HepG2 (cell line): ENCODE measurements at regions not wholly inside any gene's neighbourhood (a gene's known extent, or its start where the extent isn't known, plus 50 kb on each side); places are given as distances from the start of the nearest gene placed in this dataset.

ENCODE experiments used
- ATAC-seq: fragments of 200-7000 bp; cut with Tn5 transposase; 3 replicates; pipeline ENCODE4 v1.9.1; 2020; ENCODE audit warnings: mild to moderate bottlenecking, moderate library complexity
- BruUV-seq: library from RNA; stranded (reverse); fragments of 400-500 nt; replicated peaks from 2 replicates; lab custom pipeline; 2021; lab: Mats Ljungman, UMichigan
- CTCF ChIA-PET: fragments of 300-600 bp; formaldehyde crosslinking; extraction: SDS; loops from one replicate; lab custom pipeline; 2021; ENCODE audit warnings: low total read pairs, inconsistent platforms, low intra/inter-chr PET ratio; lab: Yijun Ruan, JAX
- POLR2A ChIA-PET: fragments of 350-600 bp; sonication (Branson Sonifier 250); formaldehyde crosslinking; loops from one replicate; lab custom pipeline; 2020; ENCODE audit warnings: antibody characterized with exemption, inconsistent platforms; lab: Yijun Ruan, JAX
- DNase-seq: peaks from one replicate; pipeline ENCODE4 v3.0.0-alpha.2; 2015; ENCODE audit warnings: low spot score
- FAIRE-seq: peaks from 3 replicates; lab custom pipeline; 2011; peaks lifted over from hg19 to GRCh38; lab: Jason Lieb, UNC
- H2AFZ ChIP-seq: one replicate; pipeline ENCODE4 v1.6.1; 2011; ENCODE audit warnings: low read length, inconsistent platforms
- H3K27ac ChIP-seq: fragments of 300-600 bp; 3 replicates; pipeline ENCODE4 v1.8.0; 2011; ENCODE audit warnings: mixed run types, mild to moderate bottlenecking, mixed read lengths, low read length, inconsistent platforms; ENCODE audit not compliant: insufficient read depth; ENCODE audit errors: extremely low read length
- H3K27me3 ChIP-seq, 2 experiments: fragments of 200-600 bp in 1 of 2; 2 replicates in 1 of 2; 3 replicates in 1 of 2; pipeline versions ENCODE4 v1.6.0 to v1.8.0; 2011; ENCODE audit warnings: low read length in 2 of 2, mild to moderate bottlenecking in 2 of 2, moderate library complexity in 2 of 2, inconsistent platforms in 1 of 2; ENCODE audit not compliant: insufficient read depth in 2 of 2, control insufficient read depth in 1 of 2
- H3K36me3 ChIP-seq, 2 experiments: fragments of 200-600 bp in 1 of 2; replicated peaks in 1 of 2; 2 replicates in 1 of 2; 3 replicates in 1 of 2; pipeline versions ENCODE4 v1.5.1 to v1.8.0; 2011; ENCODE audit warnings: low read length in 2 of 2, inconsistent platforms in 1 of 2; ENCODE audit not compliant: insufficient read depth in 2 of 2, control insufficient read depth in 1 of 2
- H3K4me1 ChIP-seq: 2 replicates; pipeline ENCODE4 v1.5.1; 2012; ENCODE audit warnings: low read length, inconsistent platforms; ENCODE audit not compliant: insufficient read depth
- H3K4me2 ChIP-seq: 2 replicates; pipeline ENCODE4 v1.6.0; 2011; ENCODE audit warnings: low read depth, low read length, inconsistent platforms
- H3K4me3 ChIP-seq, 3 experiments: fragments of 200-600 bp in 1 of 3; sonication (generic), shearing (Covaris generic) in 1 of 3; replicated peaks in 1 of 3; 2 replicates each; pipeline ENCODE4 v1.5.1; 2011 to 2016; ENCODE audit warnings: low read length in 3 of 3, inconsistent platforms in 2 of 3, low read depth in 2 of 3, mild to moderate bottlenecking in 2 of 3, control low read depth in 1 of 3, mixed read lengths in 1 of 3; ENCODE audit not compliant: insufficient read depth in 1 of 3
- H3K79me2 ChIP-seq: one replicate; pipeline ENCODE4 v1.6.1; 2011; ENCODE audit warnings: low read length, inconsistent platforms; ENCODE audit not compliant: insufficient read depth
- H3K9ac ChIP-seq: 2 replicates; pipeline ENCODE4 v1.6.0; 2011; ENCODE audit warnings: mild to moderate bottlenecking, low read depth, low read length, inconsistent platforms; ENCODE audit not compliant: insufficient read depth
- H3K9me3 ChIP-seq: 2 replicates; pipeline ENCODE4 v1.5.1; 2012; ENCODE audit warnings: mild to moderate bottlenecking, low read length
- H4K20me1 ChIP-seq: 2 replicates; pipeline ENCODE4 v1.6.0; 2011; ENCODE audit warnings: inconsistent platforms, mild to moderate bottlenecking, low read length, moderate library complexity; ENCODE audit not compliant: insufficient read depth
- ATF7 ChIP-seq, 2 experiments: fragments of 450-650 bp in 1 of 2; sonication (generic) in 1 of 2; formaldehyde crosslinking in 1 of 2; IDR thresholded peaks; 2 replicates each; pipeline versions ENCODE4 v1.4.0 to v1.6.1; 2016 to 2020; ENCODE audit warnings: antibody characterized with exemption in 1 of 2, mild to moderate bottlenecking in 1 of 2, missing genetic modification reagents in 1 of 2
- CAMTA2 ChIP-seq: sonication (generic); formaldehyde crosslinking; IDR thresholded peaks from 2 replicates; pipeline ENCODE4 v1.4.0; 2020; ENCODE audit warnings: mild to moderate bottlenecking, missing genetic modification reagents, borderline replicate concordance
- HMGXB4 ChIP-seq, 2 experiments: sonication (generic) in 1 of 2; formaldehyde crosslinking in 1 of 2; IDR thresholded peaks; 2 replicates each; pipeline versions ENCODE4 v1.4.0 to v1.6.1; 2018 to 2020; ENCODE audit warnings: missing genetic modification reagents in 2 of 2, borderline replicate concordance in 1 of 2, low read depth in 1 of 2, mild to moderate bottlenecking in 1 of 2, missing biosample characterization in 1 of 2
- KLF11 ChIP-seq: IDR thresholded peaks from 2 replicates; pipeline ENCODE4 v1.6.1; 2016; ENCODE audit warnings: missing compliant biosample characterization
- NFRKB ChIP-seq: fragments of 450-650 bp; IDR thresholded peaks from 2 replicates; pipeline ENCODE4 v1.6.1; 2017
- NFYB ChIP-seq: sonication (generic); formaldehyde crosslinking; IDR thresholded peaks from 2 replicates; pipeline ENCODE4 v1.4.0; 2020; ENCODE audit warnings: missing genetic modification reagents
- SIX4 ChIP-seq: sonication (generic); formaldehyde crosslinking; IDR thresholded peaks from 2 replicates; pipeline ENCODE4 v1.4.0; 2020; ENCODE audit warnings: missing genetic modification reagents
- SOX5 ChIP-seq: IDR thresholded peaks from 2 replicates; pipeline ENCODE4 v1.6.1; 2016; ENCODE audit warnings: borderline replicate concordance
- SRSF9 ChIP-seq: fragments of 200-400 bp; formaldehyde crosslinking; IDR thresholded peaks from 2 replicates; pipeline ENCODE4 v1.6.1; 2018; ENCODE audit warnings: borderline replicate concordance, mild to moderate bottlenecking, low read depth, low read length; ENCODE audit not compliant: insufficient read depth, poor library complexity, severe bottlenecking
- ZFP91 ChIP-seq: sonication (generic); formaldehyde crosslinking; IDR thresholded peaks from 2 replicates; pipeline ENCODE4 v1.9.0; 2022; ENCODE audit warnings: missing genetic modification reagents, mild to moderate bottlenecking, borderline replicate concordance
- ZNF660 ChIP-seq: sonication (generic); formaldehyde crosslinking; IDR thresholded peaks from 2 replicates; pipeline ENCODE4 v1.5.1; 2020; ENCODE audit warnings: mild to moderate bottlenecking, low read depth, missing genetic modification reagents, borderline replicate concordance
- ZNF7 ChIP-seq: IDR thresholded peaks from 2 replicates; pipeline ENCODE4 v1.6.1; 2016; ENCODE audit warnings: missing biosample characterization, missing genetic modification reagents
- ZNF772 ChIP-seq: sonication (generic); formaldehyde crosslinking; IDR thresholded peaks from 2 replicates; pipeline ENCODE4 v1.5.0; 2020; ENCODE audit warnings: mild to moderate bottlenecking, missing genetic modification reagents
- ZNF776 ChIP-seq: sonication (generic); formaldehyde crosslinking; IDR thresholded peaks from 2 replicates; pipeline ENCODE4 v1.4.0; 2020; ENCODE audit warnings: mild to moderate bottlenecking, missing genetic modification reagents
- ZNF781 ChIP-seq: sonication (generic); formaldehyde crosslinking; IDR thresholded peaks from 2 replicates; pipeline ENCODE4 v1.5.1; 2020; ENCODE audit warnings: borderline replicate concordance, mild to moderate bottlenecking, missing genetic modification reagents; ENCODE audit errors: not compliant biosample characterization
- WGBS: methylation state at CpG from one replicate; pipeline ENCODE4 v1.1.6; 2017; ENCODE audit warnings: low lambda C conversion rate; 5-methylcytosine and 5-hydroxymethylcytosine counted together
- in situ Hi-C: cut with HindIII; loops from 2 replicates; pipeline ENCODE4 v1.10.0; 2017; ENCODE audit warnings: low pct_unique_long_range_greater_than_20kb; ENCODE audit not compliant: extremely low pct_ligation_motif_present
- intact Hi-C: fragments of 100-400 bp; cut with micrococcal nuclease; formaldehyde crosslinking; loops from one replicate; pipeline ENCODE4 v1.10.0; 2022; ENCODE audit not compliant: unreplicated experiment

GRCh38 chr10:113486531-113486930, 66.3 kb upstream of the HABP2 start:
- no peaks in the 10 kb centered on the region for H3K9me3 ChIP-seq
- H3K27ac ChIP-seq, result no peak overlapping the region
- no peak for FAIRE-seq
- 20% methylated on average over 4 of the region's 4 CpGs for WGBS
- BruUV-seq, result no TSS peak
- H2AFZ ChIP-seq, result no peak overlapping the region
- no peak overlapping the region for H3K9ac ChIP-seq
- in situ Hi-C loops, result no loop called here
- intact Hi-C loops, result no loop called here
- no peak overlapping the region for H3K4me3 ChIP-seq
- ChIA-PET CTCF (no interaction called here), POLR2A (no interaction called here)
- ATAC-seq, result no peak
- no peak for DNase-seq
- H3K79me2 ChIP-seq, result no peaks in the 10 kb centered on the region
- no peaks in the 10 kb centered on the region for H4K20me1 ChIP-seq
- no peaks in the 10 kb centered on the region for H3K4me1 ChIP-seq
- H3K27me3 ChIP-seq, result no peaks in the 10 kb centered on the region
- no peak for TF ChIP-seq SOX5 (CRISPR knock-in tag)
- TF ChIP-seq ZNF7 (CRISPR knock-in tag), result peak; percentile 63; the same call in 1 of the 2 replicates
- TF ChIP-seq ZNF660 (CRISPR knock-in tag), result no peak
- H3K4me2 ChIP-seq, result no peak overlapping the region
- no peaks in the 10 kb centered on the region for H3K36me3 ChIP-seq

GRCh38 chr10:113487154-113487553, 65.7 kb upstream of the HABP2 start:
- FAIRE-seq, result no peak
- no peak overlapping the region for H2AFZ ChIP-seq
- 0% methylated on average over 1 of the region's 1 CpG for WGBS
- TF ChIP-seq CAMTA2 (CRISPR knock-in tag) (no peak), ZNF781 (CRISPR knock-in tag) (no peak), ZFP91 (CRISPR knock-in tag) (no peak), HMGXB4 (CRISPR knock-in tag; IDR thresholded peaks at IDR 0.05; ENCODE audit: borderline replicate concordance in 1 of 2, low read depth in 1 of 2) (no peak), ZNF772 (CRISPR knock-in tag) (no peak), ZNF776 (CRISPR knock-in tag) (no peak), NFRKB (no peak), NFYB (CRISPR knock-in tag) (no peak), KLF11 (CRISPR knock-in tag) (no peak), SIX4 (CRISPR knock-in tag) (no peak), SRSF9 (no peak), ATF7 (IDR thresholded peaks at IDR 0.05) (no peak), ATF7 (CRISPR knock-in tag; IDR thresholded peaks at IDR 0.05) (no peak)

More at GRCh38 chr10:113487154-113487553, 65.7 kb upstream of the HABP2 start:
- no TSS peak for BruUV-seq
- no peaks in the 10 kb centered on the region for H4K20me1 ChIP-seq
- H3K4me2 ChIP-seq, result no peak overlapping the region
- H3K4me1 ChIP-seq, result no peaks in the 10 kb centered on the region
- CTCF ChIA-PET, result no interaction called here
- H3K9ac ChIP-seq, result no peak overlapping the region
- no peaks in the 10 kb centered on the region for H3K36me3 ChIP-seq
- H3K27me3 ChIP-seq, result no peaks in the 10 kb centered on the region
- POLR2A ChIA-PET, result no interaction called here
- DNase-seq (no peak), ATAC-seq (no peak)
- no peak overlapping the region for H3K4me3 ChIP-seq
- in situ Hi-C loops (no loop called here), intact Hi-C loops (no loop called here)
- no peaks in the 10 kb centered on the region for H3K9me3 ChIP-seq
- no peak overlapping the region for H3K27ac ChIP-seq
- H3K79me2 ChIP-seq, result no peaks in the 10 kb centered on the region
